IMR-90 (cell line): ENCODE measurements at regions not wholly inside any gene's neighbourhood (a gene's known extent, or its start where the extent isn't known, plus 50 kb on each side); places are given as distances from the start of the nearest gene placed in this dataset.

Experiments used
- ATAC-seq: fragments of 200-7000 bp; cut with Tn5 transposase; 2 replicates; pipeline ENCODE4 v1.9.1; 2020; ENCODE audit warnings: low read depth, mild to moderate bottlenecking, moderate library complexity
- BruUV-seq: library from RNA; stranded (reverse); fragments of 400-500 nt; replicated peaks from 2 replicates; lab custom pipeline; 2021; lab: Mats Ljungman, UMichigan
- CTCF ChIA-PET: fragments of 300-600 bp; formaldehyde crosslinking; extraction: SDS; loops from one replicate; lab custom pipeline; 2021; ENCODE audit warnings: antibody characterized with exemption; lab: Yijun Ruan, JAX
- POLR2A ChIA-PET: fragments of 300-600 bp; sonication (Branson Sonifier 250); formaldehyde crosslinking; loops from one replicate; lab custom pipeline; 2022; ENCODE audit warnings: antibody characterized with exemption; ENCODE audit not compliant: unreplicated experiment; lab: Charles Lee
- DNase-seq: peaks from one replicate; pipeline ENCODE4 v3.0.0; 2013
- H2AFZ ChIP-seq: replicated peaks from 2 replicates; pipeline ENCODE3; 2013; ENCODE audit warnings: low read length, mild to moderate bottlenecking; ENCODE audit not compliant: poor library complexity
- H2AK5ac ChIP-seq: 2 replicates; pipeline ENCODE4 v1.6.1; 2013; ENCODE audit warnings: low read depth, low read length, inconsistent platforms
- H2AK9ac ChIP-seq: replicated peaks from 2 replicates; pipeline ENCODE3; 2013; ENCODE audit warnings: mild to moderate bottlenecking, low read depth, low read length, moderate library complexity; ENCODE audit not compliant: poor library complexity
- H2BK120ac ChIP-seq: 2 replicates; pipeline ENCODE4 v1.6.1; 2013; ENCODE audit warnings: low read depth, low read length, inconsistent platforms
- H2BK15ac ChIP-seq: 3 replicates; pipeline ENCODE4 v1.6.1; 2013; ENCODE audit warnings: low read depth, low read length, inconsistent platforms
- H2BK20ac ChIP-seq: 2 replicates; pipeline ENCODE4 v1.6.1; 2013; ENCODE audit warnings: low read depth, mild to moderate bottlenecking, inconsistent platforms, low read length, moderate library complexity
- H2BK5ac ChIP-seq: 2 replicates; pipeline ENCODE4 v1.6.1; 2013; ENCODE audit warnings: mild to moderate bottlenecking, low read depth, low read length, inconsistent platforms; ENCODE audit not compliant: poor library complexity, severe bottlenecking
- H3K14ac ChIP-seq: replicated peaks from 2 replicates; pipeline ENCODE4 v1.6.1; 2013; ENCODE audit warnings: low read depth, low read length, inconsistent platforms
- H3K18ac ChIP-seq: 2 replicates; pipeline ENCODE4 v1.6.1; 2013; ENCODE audit warnings: low read depth, low read length, control low read depth
- H3K23ac ChIP-seq: 2 replicates; pipeline ENCODE4 v1.6.1; 2013; ENCODE audit warnings: low read depth, low read length, inconsistent platforms
- H3K27ac ChIP-seq: 2 replicates; pipeline ENCODE4 v1.5.1; 2013; ENCODE audit warnings: mild to moderate bottlenecking, control low read depth, low read length; ENCODE audit not compliant: insufficient read depth
- H3K27me3 ChIP-seq: 2 replicates; pipeline ENCODE4 v1.6.1; 2013; ENCODE audit warnings: low read length; ENCODE audit not compliant: control insufficient read depth, insufficient read depth
- H3K36me3 ChIP-seq: 2 replicates; pipeline ENCODE4 v1.6.1; 2013; ENCODE audit warnings: low read length, mixed read lengths; ENCODE audit not compliant: control insufficient read depth, insufficient read depth
- H3K4ac ChIP-seq: 2 replicates; pipeline ENCODE4 v1.6.1; 2013; ENCODE audit warnings: low read depth, low read length, inconsistent platforms
- H3K4me1 ChIP-seq: 2 replicates; pipeline ENCODE4 v1.6.1; 2013; ENCODE audit warnings: low read length, mixed read lengths; ENCODE audit not compliant: control insufficient read depth, insufficient read depth
- H3K4me2 ChIP-seq: 2 replicates; pipeline ENCODE4 v1.6.1; 2013; ENCODE audit warnings: low read depth, mild to moderate bottlenecking, control low read depth, low read length, moderate library complexity
- H3K4me3 ChIP-seq: 2 replicates; pipeline ENCODE4 v1.5.1; 2013; ENCODE audit warnings: low read depth, mild to moderate bottlenecking, control low read depth, low read length, moderate library complexity; ENCODE audit not compliant: insufficient read depth
- H3K56ac ChIP-seq: 2 replicates; pipeline ENCODE4 v1.6.1; 2013; ENCODE audit warnings: low read length, inconsistent platforms; ENCODE audit not compliant: insufficient read depth; ENCODE audit errors: extremely low read depth
- H3K79me1 ChIP-seq, 2 experiments: 2 replicates each; pipeline ENCODE4 v1.6.1; 2013; ENCODE audit warnings: low read length in 2 of 2, inconsistent platforms in 1 of 2, low read depth in 1 of 2
- H3K9ac ChIP-seq: 2 replicates; pipeline ENCODE4 v1.6.1; 2013; ENCODE audit warnings: low read depth, low read length, control low read depth
- H3K9me1 ChIP-seq: 2 replicates; pipeline ENCODE4 v1.6.1; 2013; ENCODE audit warnings: low read length, inconsistent platforms; ENCODE audit not compliant: insufficient read depth
- H3K9me3 ChIP-seq: 2 replicates; pipeline ENCODE4 v1.6.1; 2013; ENCODE audit warnings: low read length; ENCODE audit not compliant: control insufficient read depth, insufficient read depth
- H4K20me1 ChIP-seq: 2 replicates; pipeline ENCODE4 v1.6.1; 2013; ENCODE audit warnings: low read length, inconsistent platforms; ENCODE audit not compliant: insufficient read depth
- H4K5ac ChIP-seq: 2 replicates; pipeline ENCODE4 v1.6.1; 2013; ENCODE audit warnings: mild to moderate bottlenecking, low read depth, low read length, control low read depth
- H4K8ac ChIP-seq, 2 experiments: 2 replicates each; pipeline ENCODE4 v1.6.1; 2013; ENCODE audit warnings: low read depth in 2 of 2, low read length in 2 of 2, control low read depth in 1 of 2, inconsistent platforms in 1 of 2
- H4K91ac ChIP-seq: 2 replicates; pipeline ENCODE4 v1.6.1; 2013; ENCODE audit warnings: low read depth, low read length, inconsistent platforms; ENCODE audit not compliant: insufficient read depth
- CHD1 ChIP-seq: IDR thresholded peaks from 2 replicates; pipeline ENCODE4 v1.6.1; 2012; ENCODE audit warnings: low read depth, low read length, improper control_type of control experiment
- FOS ChIP-seq: fragments of 150-350 bp; IDR thresholded peaks from 2 replicates; pipeline ENCODE4 v1.6.1; 2016; ENCODE audit warnings: low read depth, low read length
- MAFK ChIP-seq: IDR thresholded peaks from 2 replicates; pipeline ENCODE4 v1.6.1; 2012; ENCODE audit warnings: low read depth, low read length, improper control_type of control experiment
- MXI1 ChIP-seq: IDR thresholded peaks from 2 replicates; pipeline ENCODE4 v1.6.1; 2012; ENCODE audit warnings: low read depth, mild to moderate bottlenecking, low read length, moderate library complexity, borderline replicate concordance
- NFE2L2 ChIP-seq: fragments of 150-350 bp; IDR thresholded peaks from 2 replicates; pipeline ENCODE4 v1.6.1; 2016; ENCODE audit warnings: low read depth, mild to moderate bottlenecking, low read length
- POLR2A ChIP-seq: IDR thresholded peaks from 2 replicates; pipeline ENCODE4 v1.6.1; 2012; ENCODE audit warnings: mild to moderate bottlenecking, low read depth, low read length
- RAD21 ChIP-seq: IDR thresholded peaks from 2 replicates; pipeline ENCODE4 v1.6.1; 2012; ENCODE audit warnings: low read length, improper control_type of control experiment
- RCOR1 ChIP-seq: IDR thresholded peaks from 2 replicates; pipeline ENCODE4 v1.6.1; 2012; ENCODE audit warnings: mild to moderate bottlenecking, low read length, improper control_type of control experiment; ENCODE audit not compliant: insufficient replicate concordance
- RFX5 ChIP-seq: IDR thresholded peaks from 2 replicates; pipeline ENCODE4 v1.8.0; 2012; ENCODE audit warnings: low read depth, mild to moderate bottlenecking, low read length, moderate library complexity
- SMC3 ChIP-seq: fragments of 150-350 bp; IDR thresholded peaks from 2 replicates; pipeline ENCODE4 v1.6.1; 2016; ENCODE audit warnings: low read depth, mild to moderate bottlenecking, antibody characterized with exemption, low read length, moderate library complexity
- WGBS, 2 experiments: methylation state at CpG; one replicate each; pipeline versions ENCODE4 v1.1.5 to v1.1.7; 2013; ENCODE audit warnings: missing lambda C conversion rate in 2 of 2; ENCODE audit not compliant: insufficient read length in 1 of 2; ENCODE audit errors: extremely low coverage in 2 of 2; 5-methylcytosine and 5-hydroxymethylcytosine counted together
- dilution Hi-C: fragments of 300-500 bp; cut with HindIII; formaldehyde crosslinking; loops from one replicate; pipeline ENCODE4 v1.14.3; 2018; ENCODE audit warnings: low sequenced_read_pairs; ENCODE audit not compliant: unreplicated experiment
- in situ Hi-C: fragments of 300-500 bp; cut with MboI; formaldehyde crosslinking; loops from 3 replicates; pipeline ENCODE4 v1.14.3; 2019; ENCODE audit warnings: low sequenced_read_pairs, inconsistent platforms, mixed read lengths
- intact Hi-C: fragments of 100-400 bp; cut with micrococcal nuclease; formaldehyde crosslinking; loops from 2 replicates; pipeline ENCODE4 v1.10.0; 2022
- TF ChIP-seq, protein P1 (sequence below): fragments of 150-350 bp; IDR thresholded peaks from 2 replicates; pipeline ENCODE4 v1.6.1; 2017; ENCODE audit warnings: mild to moderate bottlenecking, antibody characterized with exemption, low read length, low read depth
- TF ChIP-seq, protein P2 (sequence below): conservative IDR thresholded peaks from 2 replicates; pipeline ENCODE4 v1.5.1; 2012; ENCODE audit warnings: mild to moderate bottlenecking, low read depth, low read length, improper control_type of control experiment
- TF ChIP-seq, protein P3 (sequence below): fragments of 150-350 bp; IDR thresholded peaks from 2 replicates; pipeline ENCODE4 v1.6.1; 2016; ENCODE audit warnings: low read depth, mild to moderate bottlenecking, low read length, moderate library complexity, borderline replicate concordance

DNA sequence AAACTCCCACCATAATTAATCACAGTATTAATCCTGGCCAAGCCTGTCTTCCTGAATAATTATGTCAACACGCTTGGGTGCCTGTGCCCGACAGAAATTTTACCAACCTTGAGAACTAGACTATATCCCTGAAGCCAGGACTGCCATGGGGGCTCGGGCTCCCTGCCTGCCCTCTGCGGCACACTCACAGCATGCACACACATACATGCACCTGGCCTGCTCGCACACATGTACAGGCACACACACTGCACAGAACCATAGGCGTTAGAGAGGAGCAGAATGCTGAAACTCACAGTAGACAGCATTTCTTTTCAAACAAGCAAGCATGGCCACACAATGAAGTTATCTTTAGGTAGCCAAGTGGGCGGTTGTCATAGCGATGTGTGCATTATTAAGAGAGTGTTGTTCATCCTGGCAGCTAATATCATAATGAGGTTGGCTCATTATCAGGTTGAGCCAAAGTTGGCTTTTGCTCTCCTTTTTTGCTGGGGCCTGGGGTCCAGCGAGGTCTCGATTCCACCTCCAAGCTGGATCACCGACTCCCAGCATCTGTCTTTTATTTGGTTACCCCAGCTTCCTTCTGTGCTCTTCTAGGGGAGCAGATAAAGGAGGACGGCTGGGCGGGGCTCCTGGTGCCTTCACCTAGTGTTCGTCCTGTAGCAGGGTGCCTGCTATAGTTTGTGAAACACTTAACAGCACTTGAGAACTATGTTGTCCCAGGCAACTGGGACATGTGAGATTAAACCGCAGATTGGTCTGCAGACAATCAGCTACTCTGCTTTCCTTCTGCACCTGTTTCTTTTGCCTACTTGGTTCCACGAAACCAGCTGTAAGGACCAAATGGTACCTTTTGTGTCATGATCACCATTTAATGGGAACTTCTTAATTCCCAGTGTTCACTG is 91.4 kb downstream of the ZNF621 start (continued):
- TF ChIP-seq RCOR1, result no peak

DNA sequence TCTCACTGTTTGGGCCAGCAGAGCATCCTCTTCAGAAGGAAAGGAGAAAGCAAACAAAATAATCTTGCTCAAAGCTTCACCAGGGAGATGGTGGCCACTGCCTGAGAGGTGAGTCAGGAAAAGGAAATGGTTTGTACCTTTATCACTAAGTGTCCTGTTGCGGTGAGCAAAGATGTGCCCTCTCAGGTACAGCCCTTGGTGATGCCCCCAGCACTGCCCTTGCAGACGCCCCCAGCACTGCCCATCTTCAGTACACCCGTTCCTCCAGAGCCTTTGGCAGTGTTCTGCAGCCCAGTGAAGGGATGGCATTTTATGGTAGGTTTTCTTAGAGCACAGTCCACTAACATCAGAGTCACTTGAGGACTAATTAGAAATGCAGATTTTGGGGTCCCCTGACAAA is 92.3 kb downstream of the ZNF621 start:
- no peak overlapping the region for H3K4me3 ChIP-seq
- H2BK5ac ChIP-seq, result no peak overlapping the region
- no peak overlapping the region for H3K23ac ChIP-seq
- H4K5ac ChIP-seq, result no peak overlapping the region
- DNase-seq, result no peak
- BruUV-seq, result no TSS peak
- H3K79me1 ChIP-seq, result no peaks in the 10 kb centered on the region
- no peak for ATAC-seq
- H3K4ac ChIP-seq, result no peak overlapping the region
- H2BK15ac ChIP-seq, result no peak overlapping the region
- no peak overlapping the region for H3K27ac ChIP-seq
- no peaks in the 10 kb centered on the region for H3K4me1 ChIP-seq
- ChIA-PET CTCF (interaction anchor here (0.7 kb wide), 1 partner anchor 1822 kb away, joined by 5 read pairs; no protein-coding TSS in a partner anchor), POLR2A (no interaction called here)
- peaks cover 3% of the 10 kb centered on the region for H3K27me3 ChIP-seq
- no peak overlapping the region for H2AK5ac ChIP-seq
- H3K4me2 ChIP-seq, result no peak overlapping the region
- no CpG with 5 or more reads among the region's 3 CpGs for WGBS, 2 experiments
- intact Hi-C loops, result no loop called here
- H3K56ac ChIP-seq, result no peak overlapping the region
- H4K8ac ChIP-seq, result no peak overlapping the region
- no peaks in the 10 kb centered on the region for H4K20me1 ChIP-seq
- no peak overlapping the region for H2AFZ ChIP-seq
- no peak overlapping the region for H2BK120ac ChIP-seq
- H3K36me3 ChIP-seq, result no peaks in the 10 kb centered on the region
- in situ Hi-C loops, result no loop called here
- dilution Hi-C loops, result no loop called here
- H2AK9ac ChIP-seq, result no peak overlapping the region
- H2BK20ac ChIP-seq, result no peak overlapping the region
- H3K9ac ChIP-seq, result no peak overlapping the region
- H4K91ac ChIP-seq, result no peak overlapping the region
- H3K9me3 ChIP-seq, result no peaks in the 10 kb centered on the region
- H3K9me1 ChIP-seq, result no peaks in the 10 kb centered on the region
- H3K14ac ChIP-seq, result no peak overlapping the region
- no peak overlapping the region for H3K18ac ChIP-seq
- TF ChIP-seq RFX5, result no peak
- TF ChIP-seq POLR2A, result no peak
- TF ChIP-seq, protein P1, sequence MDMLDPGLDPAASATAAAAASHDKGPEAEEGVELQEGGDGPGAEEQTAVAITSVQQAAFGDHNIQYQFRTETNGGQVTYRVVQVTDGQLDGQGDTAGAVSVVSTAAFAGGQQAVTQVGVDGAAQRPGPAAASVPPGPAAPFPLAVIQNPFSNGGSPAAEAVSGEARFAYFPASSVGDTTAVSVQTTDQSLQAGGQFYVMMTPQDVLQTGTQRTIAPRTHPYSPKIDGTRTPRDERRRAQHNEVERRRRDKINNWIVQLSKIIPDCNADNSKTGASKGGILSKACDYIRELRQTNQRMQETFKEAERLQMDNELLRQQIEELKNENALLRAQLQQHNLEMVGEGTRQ, result no peak
- TF ChIP-seq MXI1, result no peak
- TF ChIP-seq CHD1, result no peak
- TF ChIP-seq, protein P2, sequence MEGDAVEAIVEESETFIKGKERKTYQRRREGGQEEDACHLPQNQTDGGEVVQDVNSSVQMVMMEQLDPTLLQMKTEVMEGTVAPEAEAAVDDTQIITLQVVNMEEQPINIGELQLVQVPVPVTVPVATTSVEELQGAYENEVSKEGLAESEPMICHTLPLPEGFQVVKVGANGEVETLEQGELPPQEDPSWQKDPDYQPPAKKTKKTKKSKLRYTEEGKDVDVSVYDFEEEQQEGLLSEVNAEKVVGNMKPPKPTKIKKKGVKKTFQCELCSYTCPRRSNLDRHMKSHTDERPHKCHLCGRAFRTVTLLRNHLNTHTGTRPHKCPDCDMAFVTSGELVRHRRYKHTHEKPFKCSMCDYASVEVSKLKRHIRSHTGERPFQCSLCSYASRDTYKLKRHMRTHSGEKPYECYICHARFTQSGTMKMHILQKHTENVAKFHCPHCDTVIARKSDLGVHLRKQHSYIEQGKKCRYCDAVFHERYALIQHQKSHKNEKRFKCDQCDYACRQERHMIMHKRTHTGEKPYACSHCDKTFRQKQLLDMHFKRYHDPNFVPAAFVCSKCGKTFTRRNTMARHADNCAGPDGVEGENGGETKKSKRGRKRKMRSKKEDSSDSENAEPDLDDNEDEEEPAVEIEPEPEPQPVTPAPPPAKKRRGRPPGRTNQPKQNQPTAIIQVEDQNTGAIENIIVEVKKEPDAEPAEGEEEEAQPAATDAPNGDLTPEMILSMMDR, result no peak
- no peak for TF ChIP-seq MAFK
- no peak for TF ChIP-seq RAD21
- no peak for TF ChIP-seq NFE2L2
- TF ChIP-seq, protein P3, sequence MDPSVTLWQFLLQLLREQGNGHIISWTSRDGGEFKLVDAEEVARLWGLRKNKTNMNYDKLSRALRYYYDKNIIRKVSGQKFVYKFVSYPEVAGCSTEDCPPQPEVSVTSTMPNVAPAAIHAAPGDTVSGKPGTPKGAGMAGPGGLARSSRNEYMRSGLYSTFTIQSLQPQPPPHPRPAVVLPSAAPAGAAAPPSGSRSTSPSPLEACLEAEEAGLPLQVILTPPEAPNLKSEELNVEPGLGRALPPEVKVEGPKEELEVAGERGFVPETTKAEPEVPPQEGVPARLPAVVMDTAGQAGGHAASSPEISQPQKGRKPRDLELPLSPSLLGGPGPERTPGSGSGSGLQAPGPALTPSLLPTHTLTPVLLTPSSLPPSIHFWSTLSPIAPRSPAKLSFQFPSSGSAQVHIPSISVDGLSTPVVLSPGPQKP, result no peak
- TF ChIP-seq SMC3, result no peak
- no peak for TF ChIP-seq RCOR1
- no peak for TF ChIP-seq FOS
